ENCODE measurements at regions not wholly inside any gene's neighbourhood (a gene's known extent, or its start where the extent isn't known, plus 50 kb on each side); places are given as distances from the start of the nearest gene placed in this dataset.

GRCh38 chr13:112182251-112182650, 115.3 kb downstream of the SOX1 start:
- DNase-seq, result peak in 1 of 2 donors; percentile 46
- Histone ChIP-seq H3K9me3 (no peaks in the 10 kb centered on the region), H3K27ac (no peak overlapping the region), H3K27me3 (peaks cover 0 to 13% of the 10 kb centered on the region in 2 donors), H3K36me3 (no peaks in the 10 kb centered on the region), H3K4me3 (no peak overlapping the region), H3K4me1 (no peaks in the 10 kb centered on the region)
- TF ChIP-seq CTCF (IDR thresholded peaks at IDR 0.05), result no peak
- intact Hi-C loops (cut with DNase I; ENCODE audit: low total_unique reads), result no loop called here

DNA sequence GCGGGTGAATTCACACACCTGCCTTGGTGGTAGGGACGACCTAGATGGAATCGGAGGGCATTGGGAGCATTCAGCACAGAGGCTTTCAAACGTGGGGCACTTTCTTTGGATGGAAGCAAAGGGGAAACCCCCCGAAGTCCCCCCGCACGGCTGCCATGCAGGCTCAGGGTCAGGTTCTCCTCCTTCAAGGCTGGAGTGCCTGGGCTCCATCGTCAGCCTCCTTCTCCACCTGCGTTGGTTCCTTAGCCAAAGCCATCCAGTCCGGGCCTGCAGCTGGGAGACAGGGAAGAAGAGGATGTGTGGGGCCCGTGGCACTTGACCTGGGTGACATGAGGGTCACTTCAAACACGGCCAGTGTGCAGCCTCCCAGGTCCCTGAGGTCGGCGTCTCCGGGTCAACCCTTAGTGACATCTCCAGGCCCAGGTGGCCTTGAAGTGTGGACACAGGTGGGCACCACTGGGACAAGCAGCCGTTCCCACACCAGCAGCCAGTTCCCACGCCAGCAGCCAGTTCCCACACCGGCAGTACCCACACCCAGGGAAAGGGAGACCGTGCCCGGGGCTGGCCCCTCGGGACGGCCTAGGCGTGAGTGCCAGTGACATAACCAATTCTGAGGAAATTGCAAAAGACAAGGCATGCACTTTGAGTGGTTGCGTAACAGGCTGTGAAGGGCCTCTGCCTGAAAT, 116.0 kb downstream of the SOX1 start:
- no peak for TF ChIP-seq CTCF (IDR thresholded peaks at IDR 0.05)
- Histone ChIP-seq H3K27me3 (peaks cover 0 to 13% of the 10 kb centered on the region in 2 donors), H3K27ac (no peak overlapping the region), H3K36me3 (no peaks in the 10 kb centered on the region), H3K4me1 (no peaks in the 10 kb centered on the region), H3K4me3 (no peak overlapping the region), H3K9me3 (no peaks in the 10 kb centered on the region)
- no peak for DNase-seq
- intact Hi-C loops (cut with DNase I; ENCODE audit: low total_unique reads), result no loop called here

DNA sequence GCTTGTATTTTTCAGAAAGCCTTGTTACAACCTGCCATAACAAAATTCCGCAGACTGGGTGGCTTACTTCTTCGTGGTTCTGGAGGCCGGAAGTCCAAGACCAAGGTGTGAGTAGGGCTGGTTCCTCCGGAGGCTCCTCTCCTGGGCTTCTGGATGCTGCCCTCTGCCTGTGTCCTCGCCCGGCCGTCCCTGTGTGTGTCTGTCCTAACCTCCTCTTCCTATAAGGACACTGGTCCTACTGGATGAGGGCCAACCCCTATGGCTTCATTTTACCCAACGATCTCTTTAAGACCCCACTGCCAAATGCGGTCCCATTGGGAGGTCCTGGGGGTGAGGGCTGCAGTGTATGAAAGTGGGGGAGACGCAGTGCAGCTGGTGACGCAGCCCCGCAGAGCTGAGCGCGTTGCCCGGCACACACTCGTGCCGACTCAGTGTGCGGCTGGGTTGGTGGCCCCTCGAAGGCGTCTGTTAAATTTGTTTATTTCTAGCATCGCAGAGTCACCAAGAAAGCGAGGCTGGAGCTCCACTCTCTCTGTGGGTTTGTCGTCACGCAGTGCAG, 116.7 kb downstream of the SOX1 start:
- no peaks in the 10 kb centered on the region for H3K4me1 ChIP-seq
- intact Hi-C loops (cut with DNase I; ENCODE audit: low total_unique reads), result no loop called here
- H3K9me3 ChIP-seq, result no peaks in the 10 kb centered on the region
- no peak overlapping the region for H3K27ac ChIP-seq
- TF ChIP-seq CTCF (IDR thresholded peaks at IDR 0.05), result no peak
- no peak for DNase-seq
- H3K4me3 ChIP-seq, result no peak overlapping the region
- H3K36me3 ChIP-seq, result no peaks in the 10 kb centered on the region
- H3K27me3 ChIP-seq, result peaks cover 0 to 13% of the 10 kb centered on the region in 2 donors

DNA sequence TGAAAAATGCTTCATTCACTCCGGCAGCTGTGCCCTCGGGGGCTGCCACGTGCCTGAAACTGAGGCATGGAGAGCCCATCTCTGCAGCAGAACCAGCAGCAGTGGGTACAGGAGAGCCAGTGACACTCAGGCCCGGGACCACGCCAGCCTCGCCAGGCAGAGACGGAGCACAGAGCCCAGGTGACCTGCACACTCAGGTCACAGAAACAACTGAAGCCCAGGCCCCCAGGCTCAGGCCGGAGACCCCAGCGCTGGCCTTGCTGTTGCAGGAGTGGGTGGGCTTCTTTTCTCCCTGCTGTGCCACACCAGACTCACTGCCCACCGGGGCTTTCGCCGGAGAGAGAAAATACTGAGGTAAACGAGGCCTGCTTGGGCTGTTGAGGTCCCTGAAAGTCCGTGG, 117.3 kb downstream of the SOX1 start:
- H3K27ac ChIP-seq, result no peak overlapping the region
- H3K36me3 ChIP-seq, result no peaks in the 10 kb centered on the region
- no peaks in the 10 kb centered on the region for H3K4me1 ChIP-seq
- peak in 1 of 2 donors; percentile 38 for DNase-seq
- H3K27me3 ChIP-seq, result peaks cover 0 to 13% of the 10 kb centered on the region in 2 donors
- no peak for TF ChIP-seq CTCF (IDR thresholded peaks at IDR 0.05)
- H3K4me3 ChIP-seq, result no peak overlapping the region
- intact Hi-C loops (cut with DNase I; ENCODE audit: low total_unique reads), result no loop called here
- H3K9me3 ChIP-seq, result no peaks in the 10 kb centered on the region

DNA sequence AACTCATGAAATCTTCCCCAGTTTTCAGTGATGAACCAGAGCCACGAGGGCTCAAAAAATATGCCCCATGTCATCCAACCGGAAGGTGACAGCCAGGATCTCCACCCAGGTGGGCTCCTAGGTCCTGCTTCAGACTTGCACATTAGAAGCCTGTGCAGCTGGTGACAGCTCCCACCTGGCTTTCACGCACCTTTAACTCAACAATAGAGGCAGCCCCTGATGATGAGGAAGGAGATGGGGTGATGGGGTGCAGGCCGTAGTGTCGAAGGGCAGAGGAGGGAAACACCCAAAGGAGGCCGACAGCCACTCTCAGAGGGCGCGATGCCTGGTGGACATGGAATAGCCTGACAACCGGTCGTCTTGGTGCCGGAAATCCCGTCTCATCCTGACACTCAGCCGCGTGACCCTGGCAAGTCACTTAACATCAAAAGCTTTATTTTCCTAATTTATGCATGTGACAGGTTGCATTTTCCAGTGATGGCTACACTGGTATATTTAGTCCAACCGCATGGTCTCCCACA, 118.0 kb downstream of the SOX1 start:
- no peaks in the 10 kb centered on the region for H3K4me1 ChIP-seq
- no peak for TF ChIP-seq CTCF (IDR thresholded peaks at IDR 0.05)
- intact Hi-C loops (cut with DNase I; ENCODE audit: low total_unique reads), result no loop called here
- H3K27ac ChIP-seq, result no peak overlapping the region
- H3K27me3 ChIP-seq, result peaks cover 0 to 13% of the 10 kb centered on the region in 2 donors
- no peak for DNase-seq
- no peak overlapping the region for H3K4me3 ChIP-seq
- H3K9me3 ChIP-seq, result no peaks in the 10 kb centered on the region
- no peaks in the 10 kb centered on the region for H3K36me3 ChIP-seq

Measured in tibial artery (tissue), 4 donors.